HT1080 (cell line): ENCODE measurements at regions not wholly inside any gene's neighbourhood (a gene's known extent, or its start where the extent isn't known, plus 50 kb on each side); places are given as distances from the start of the nearest gene placed in this dataset.

Experiments used
- DNase-seq: peaks from one replicate; pipeline ENCODE4 v3.0.0-alpha.2; 2015; ENCODE audit warnings: low read depth

GRCh38 chr6:6376845-6377244, 56.4 kb upstream of the F13A1 start:
- DNase-seq = no peak

GRCh38 chr6:6377621-6378020, 57.2 kb upstream of the F13A1 start:
- DNase-seq = no peak

- DNase-seq = peak; percentile 3
Measured at GRCh38 chr6:6379573-6379972, 59.1 kb upstream of the F13A1 start.

DNA sequence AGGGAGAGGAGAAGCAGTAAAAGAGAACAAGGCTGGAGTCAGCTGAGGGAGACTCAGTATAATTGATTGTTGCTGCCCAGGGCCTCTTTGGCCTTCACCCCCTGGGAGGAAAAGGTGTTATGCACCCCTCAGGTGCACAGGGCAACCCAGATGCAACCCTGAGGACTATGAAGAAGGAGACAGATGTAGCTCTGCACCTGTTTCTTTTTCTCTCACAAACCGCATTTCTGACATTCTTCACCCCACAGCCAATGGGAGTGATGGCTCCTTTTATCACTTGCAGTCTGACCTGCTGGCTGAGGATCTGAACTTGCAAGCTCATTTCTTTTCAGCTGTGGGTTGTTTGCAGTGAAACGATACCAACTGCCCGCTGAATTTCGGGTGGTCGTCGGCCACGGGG, 64.1 kb upstream of the F13A1 start:
- no peak for DNase-seq

- DNase-seq = no peak
Measured at GRCh38 chr6:6386010-6386409, 65.5 kb upstream of the F13A1 start.

- DNase-seq = no peak
Measured at GRCh38 chr6:6390849-6391602, 70.6 kb upstream of the F13A1 start.

DNA sequence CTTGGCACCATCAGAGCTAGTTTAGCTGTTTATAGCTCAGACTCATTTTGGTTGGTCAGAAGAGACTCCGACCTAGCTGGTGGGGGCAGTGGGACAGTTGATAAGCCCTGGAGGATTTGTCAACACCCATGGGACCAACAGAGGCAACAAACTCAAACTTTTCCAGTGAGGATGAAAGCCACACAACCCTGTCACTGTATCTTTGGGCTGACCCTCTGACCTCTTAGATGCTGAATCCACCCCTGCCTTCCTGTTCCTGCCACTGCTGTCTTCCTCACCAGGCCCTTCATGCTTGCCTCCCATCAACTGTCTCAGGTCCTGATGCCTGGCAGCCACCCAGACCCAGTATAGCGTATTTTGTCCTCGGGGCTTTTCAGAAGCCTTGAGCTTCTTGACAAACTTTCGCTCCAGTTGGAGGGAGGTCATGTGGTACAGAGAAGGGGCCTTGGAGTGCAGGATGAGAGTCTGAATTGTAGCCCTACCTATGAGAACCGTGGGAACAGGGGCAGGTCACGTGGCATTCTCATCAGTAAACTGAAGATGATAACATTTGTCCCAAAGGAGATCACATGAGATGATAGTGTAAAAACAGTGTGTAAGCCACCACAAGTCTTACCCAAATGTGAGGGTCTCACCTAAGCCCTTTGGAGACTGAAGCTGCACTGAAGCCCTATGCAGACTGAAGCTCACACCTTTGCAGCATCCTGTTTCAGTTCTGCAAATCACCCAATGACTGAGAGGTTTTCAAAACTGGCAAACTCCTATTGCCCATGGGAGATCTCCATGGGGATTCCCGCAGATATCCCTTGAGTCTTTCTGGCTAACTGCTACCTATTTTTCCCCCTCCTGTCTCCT, 72.0 kb upstream of the F13A1 start:
- no peak for DNase-seq

DNA sequence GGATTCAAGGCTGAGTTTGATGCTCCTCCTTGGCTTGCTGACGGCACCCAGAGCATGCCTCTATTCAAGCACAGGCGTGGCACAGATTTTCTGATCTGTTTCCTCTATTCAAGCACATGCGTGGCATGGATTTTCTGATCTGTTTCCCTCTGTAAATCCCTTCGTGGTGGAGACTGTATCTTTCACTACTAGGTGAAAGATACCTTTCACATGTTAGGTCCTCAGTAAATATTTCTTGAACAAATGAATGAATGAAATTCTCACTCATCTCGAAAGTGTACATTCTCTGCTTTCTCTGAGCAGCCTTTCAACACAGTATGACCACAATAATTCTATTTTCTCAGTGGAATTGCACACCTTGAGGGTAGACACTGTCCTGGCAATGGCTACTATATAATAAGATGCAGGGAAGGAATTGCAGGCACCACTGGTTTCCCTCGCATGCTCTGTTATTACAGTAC, 72.6 kb upstream of the F13A1 start:
- DNase-seq = no peak

- no peak for DNase-seq
Measured at GRCh38 chr6:6395581-6396197, 75.2 kb upstream of the F13A1 start.

DNA sequence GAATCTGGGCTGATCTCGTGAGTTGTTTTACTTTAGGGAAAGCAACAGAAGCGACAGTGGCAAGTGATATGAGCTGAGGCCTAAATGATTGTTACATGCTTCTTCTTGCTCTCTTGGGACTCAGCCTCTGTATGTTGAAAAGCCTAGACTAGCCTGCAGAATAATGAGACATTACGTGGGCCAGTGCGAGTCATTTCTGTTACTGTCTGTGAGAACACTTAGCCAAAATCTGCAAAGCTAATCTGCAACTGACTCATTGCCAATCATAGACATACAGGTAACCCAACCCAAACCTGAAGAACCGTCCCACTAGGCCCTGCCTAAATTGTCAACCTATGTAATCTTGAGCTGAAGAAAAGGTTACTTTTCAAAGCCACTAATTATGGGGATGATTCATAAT, 77.4 kb upstream of the F13A1 start:
- no peak for DNase-seq

DNA sequence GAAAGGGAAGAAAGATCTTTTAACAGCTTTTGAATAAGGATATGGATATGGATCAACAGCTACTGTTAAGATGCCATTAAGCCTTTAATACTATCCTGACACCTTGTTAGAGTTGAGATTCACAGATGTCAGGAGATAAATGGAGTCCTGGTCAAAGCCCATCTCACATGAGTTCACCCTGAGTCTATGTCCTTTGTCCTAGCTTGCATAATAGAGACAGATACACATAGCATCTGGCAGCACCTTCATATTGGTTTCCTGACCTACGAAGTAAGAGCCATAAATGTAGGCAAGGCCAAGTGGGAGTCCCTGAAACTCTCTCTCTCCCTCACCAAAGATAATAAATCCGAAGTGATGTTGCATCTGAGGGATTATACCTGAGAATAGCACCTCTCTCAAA, 79.1 kb upstream of the F13A1 start:
- DNase-seq = no peak

GRCh38 chr6:6401401-6401800, 80.9 kb upstream of the F13A1 start:
- no peak for DNase-seq

- no peak for DNase-seq
Measured at GRCh38 chr6:6402006-6402405, 81.5 kb upstream of the F13A1 start.

- DNase-seq = no peak
Measured at GRCh38 chr6:6402591-6402990, 82.1 kb upstream of the F13A1 start.

GRCh38 chr6:6405031-6405430, 84.6 kb upstream of the F13A1 start:
- no peak for DNase-seq

DNA sequence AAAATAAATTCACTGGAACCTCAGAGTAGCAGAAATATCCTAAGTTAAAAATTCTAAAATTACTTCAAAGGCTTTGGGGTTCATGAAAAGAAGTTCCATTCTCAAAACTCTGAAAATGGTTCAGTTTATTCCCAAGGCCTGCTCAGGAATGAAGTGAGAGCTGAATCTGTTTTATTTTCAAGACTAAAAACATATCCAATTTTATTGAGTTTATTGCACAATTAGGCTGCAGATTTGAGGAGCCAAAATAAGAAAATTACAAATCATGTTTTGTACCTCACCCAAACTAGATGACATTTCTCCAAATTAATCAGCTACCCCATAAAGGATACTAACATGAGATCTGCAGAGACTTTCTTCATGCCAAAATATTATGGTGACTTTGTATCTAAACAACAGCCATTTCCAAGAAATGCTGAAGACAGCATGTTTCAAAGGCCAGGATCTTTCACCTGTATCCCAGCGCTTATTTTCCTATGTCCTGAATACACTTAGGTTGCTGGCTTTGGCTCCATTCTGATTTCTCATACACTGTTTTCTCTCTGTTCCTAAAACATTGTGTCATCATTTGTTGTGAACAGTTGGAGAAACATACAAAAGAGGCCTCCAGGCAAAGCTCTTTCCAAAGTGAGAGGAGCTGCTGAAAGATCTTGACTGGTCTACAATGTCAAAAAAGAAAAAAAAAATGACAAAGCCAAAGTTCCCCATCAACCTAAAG, 85.7 kb upstream of the F13A1 start:
- no peak for DNase-seq

DNA sequence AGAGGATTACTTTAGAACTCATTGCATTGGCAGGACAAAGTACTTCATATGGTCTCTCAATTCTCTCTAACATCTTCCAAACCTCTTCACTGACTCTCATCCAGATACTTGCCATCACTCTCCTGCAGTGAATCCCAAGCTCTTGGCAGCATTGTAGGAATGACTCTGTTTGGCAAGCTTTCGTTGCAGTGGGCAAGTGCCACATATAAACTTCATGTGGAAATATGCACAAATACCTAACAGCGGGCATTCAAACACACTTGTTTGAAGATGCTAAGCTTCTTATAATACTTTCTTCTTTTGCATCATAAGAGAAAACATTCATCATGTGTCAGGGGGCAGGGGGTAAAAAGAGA, 86.2 kb upstream of the F13A1 start:
- no peak for DNase-seq

GRCh38 chr6:6407071-6407741, 86.7 kb upstream of the F13A1 start:
- DNase-seq = no peak

- no peak for DNase-seq
Measured at GRCh38 chr6:6409397-6410030, 89.1 kb upstream of the F13A1 start.

DNA sequence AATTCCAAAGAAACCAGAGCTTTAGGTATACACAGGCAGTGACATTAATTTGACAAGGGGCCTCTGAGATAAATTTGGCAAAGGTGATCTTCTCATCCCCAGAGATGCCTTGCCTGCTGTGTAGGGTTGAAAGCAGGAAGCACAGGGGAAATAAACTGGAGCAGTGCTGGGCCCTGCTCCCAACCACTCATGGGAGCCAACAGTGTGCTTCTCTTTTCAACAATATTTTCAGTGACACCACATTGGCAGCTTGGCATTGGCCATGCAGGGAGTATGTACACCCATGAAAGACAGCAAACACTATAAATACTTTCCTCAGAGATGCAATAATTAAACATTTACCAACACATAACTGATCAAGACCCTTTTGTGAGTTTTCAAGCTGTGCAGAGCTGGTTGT, 90.7 kb upstream of the F13A1 start:
- no peak for DNase-seq

GRCh38 chr6:6412221-6412620, 91.8 kb upstream of the F13A1 start:
- no peak for DNase-seq
